ENCODE measurements at regions not wholly inside any gene's neighbourhood (a gene's known extent, or its start where the extent isn't known, plus 50 kb on each side); places are given as distances from the start of the nearest gene placed in this dataset.

GRCh38 chr10:106169241-106169640 lies 995.3 kb downstream of the SORCS1 start:
- Histone ChIP-seq H3K36me3 (no peaks in the 10 kb centered on the region), H3K4me3 (no peak overlapping the region), H3K27ac (replicated peaks in 1 of 4) (no peak overlapping the region), H3K27me3 (no peaks in the 10 kb centered on the region), H3K4me1 (no peaks in the 10 kb centered on the region), H3K9me3 (no peaks in the 10 kb centered on the region)
- TF ChIP-seq CTCF (IDR thresholded peaks at IDR 0.05) (no peak), EP300 (IDR thresholded peaks at IDR 0.05) (no peak), POLR2A (IDR thresholded peaks at IDR 0.05; ENCODE audit: low read depth) (no peak), POLR2AphosphoS5 (IDR thresholded peaks at IDR 0.05) (no peak)
- no peak for DNase-seq (ENCODE audit: extremely low spot score)
- WGBS, result 54% methylated on average over 7 of the region's 7 CpGs
- intact Hi-C loops (cut with DNase I), result no loop called here

GRCh38 chr10:106167946-106168345 lies 996.6 kb downstream of the SORCS1 start:
- no peak overlapping the region for H3K27ac ChIP-seq (replicated peaks in 1 of 4)
- H3K27me3 ChIP-seq, result no peaks in the 10 kb centered on the region
- intact Hi-C loops (cut with DNase I), result no loop called here
- WGBS, result 87% methylated on average over 2 of the region's 2 CpGs
- no peak for DNase-seq (ENCODE audit: extremely low spot score)
- peaks cover 0 to 7% (median 0%) of the 10 kb centered on the region in 4 donors for H3K9me3 ChIP-seq
- H3K36me3 ChIP-seq, result no peaks in the 10 kb centered on the region
- H3K4me3 ChIP-seq, result no peak overlapping the region
- no peak for TF ChIP-seq CTCF (IDR thresholded peaks at IDR 0.05)
- H3K4me1 ChIP-seq, result no peaks in the 10 kb centered on the region

GRCh38 chr10:106158241-106158640 lies 1006.3 kb downstream of the SORCS1 start:
- Histone ChIP-seq H3K4me3 (no peak overlapping the region), H3K36me3 (no peaks in the 10 kb centered on the region), H3K4me1 (no peaks in the 10 kb centered on the region), H3K27ac (replicated peaks in 1 of 4) (no peak overlapping the region), H3K27me3 (no peaks in the 10 kb centered on the region), H3K9me3 (peaks cover 0 to 3% (median under 1%) of the 10 kb centered on the region in 4 donors)
- no peak for DNase-seq (ENCODE audit: extremely low spot score)
- 62% methylated on average over 4 of the region's 4 CpGs for WGBS
- TF ChIP-seq EP300 (IDR thresholded peaks at IDR 0.05) (no peak), POLR2AphosphoS5 (IDR thresholded peaks at IDR 0.05) (no peak), POLR2A (IDR thresholded peaks at IDR 0.05; ENCODE audit: low read depth) (no peak), CTCF (IDR thresholded peaks at IDR 0.05) (no peak)
- intact Hi-C loops (cut with DNase I), result no loop called here

DNA sequence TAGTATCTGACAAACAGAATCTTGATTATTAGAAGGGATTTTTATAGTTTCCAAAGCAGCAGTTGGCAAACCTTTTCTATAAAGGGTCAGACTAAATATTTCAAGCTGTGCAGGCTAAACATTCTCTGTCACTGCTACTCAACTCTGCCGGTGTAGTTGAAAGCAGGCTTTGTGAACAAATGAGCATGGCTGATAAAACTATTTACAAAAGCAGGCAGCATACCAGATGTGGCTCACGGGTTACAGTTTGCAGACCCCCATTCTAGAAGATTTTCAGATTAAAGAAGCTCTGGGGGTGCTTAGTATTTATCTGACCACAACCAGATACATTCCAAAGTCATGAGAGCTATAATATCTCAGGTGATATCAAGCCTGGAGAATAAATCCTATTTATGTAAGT lies 1017.5 kb downstream of the SORCS1 start:
- 23% methylated on average over 2 of the region's 2 CpGs for WGBS
- peaks cover 0 to 6% (median 4%) of the 10 kb centered on the region in 4 donors for H3K4me1 ChIP-seq
- no peak overlapping the region for H3K4me3 ChIP-seq
- TF ChIP-seq POLR2A (IDR thresholded peaks at IDR 0.05; ENCODE audit: low read depth), result no peak
- TF ChIP-seq POLR2AphosphoS5 (IDR thresholded peaks at IDR 0.05), result no peak
- no peak for TF ChIP-seq EP300 (IDR thresholded peaks at IDR 0.05)
- no peak for TF ChIP-seq CTCF (IDR thresholded peaks at IDR 0.05)
- no peak for DNase-seq (ENCODE audit: extremely low spot score)
- peaks cover 0 to 4% (median 0%) of the 10 kb centered on the region in 4 donors for H3K9me3 ChIP-seq
- no peaks in the 10 kb centered on the region for H3K36me3 ChIP-seq
- intact Hi-C loops (cut with DNase I), result no loop called here
- no peak overlapping the region for H3K27ac ChIP-seq (replicated peaks in 1 of 4)
- no peaks in the 10 kb centered on the region for H3K27me3 ChIP-seq

DNA sequence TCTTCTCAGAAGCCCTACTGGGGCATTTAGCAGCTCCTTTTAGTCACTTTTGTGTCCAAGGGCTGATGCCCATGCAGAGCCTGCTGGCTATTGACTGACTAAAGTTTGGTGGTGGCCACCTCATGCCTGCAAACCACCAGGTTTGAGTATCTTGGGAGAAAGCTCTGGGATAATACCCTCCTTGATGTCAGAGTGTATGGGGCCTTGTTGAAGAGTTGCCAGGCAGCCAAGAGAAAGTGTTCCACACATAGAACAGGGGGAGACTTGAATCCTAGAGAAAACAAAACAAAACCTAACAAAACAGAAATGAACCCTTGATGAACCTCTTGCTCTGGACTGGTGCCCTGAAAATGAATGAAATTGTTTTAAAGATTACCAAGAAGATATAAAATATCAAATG lies 1024.6 kb downstream of the SORCS1 start:
- Histone ChIP-seq H3K36me3 (no peaks in the 10 kb centered on the region), H3K27ac (replicated peaks in 1 of 4) (no peak overlapping the region), H3K9me3 (no peaks in the 10 kb centered on the region), H3K27me3 (no peaks in the 10 kb centered on the region), H3K4me1 (peaks cover 0 to 8% (median 7%) of the 10 kb centered on the region in 4 donors), H3K4me3 (no peak overlapping the region)
- TF ChIP-seq CTCF (IDR thresholded peaks at IDR 0.05) (no peak), POLR2A (IDR thresholded peaks at IDR 0.05; ENCODE audit: low read depth) (no peak), POLR2AphosphoS5 (IDR thresholded peaks at IDR 0.05) (no peak), EP300 (IDR thresholded peaks at IDR 0.05) (no peak)
- intact Hi-C loops (cut with DNase I), result no loop called here
- DNase-seq (ENCODE audit: extremely low spot score), result no peak

Measured in esophagus muscularis mucosa (tissue), 4 donors.